ENCODE measurements at regions not wholly inside any gene's neighbourhood (a gene's known extent, or its start where the extent isn't known, plus 50 kb on each side); places are given as distances from the start of the nearest gene placed in this dataset.

DNA sequence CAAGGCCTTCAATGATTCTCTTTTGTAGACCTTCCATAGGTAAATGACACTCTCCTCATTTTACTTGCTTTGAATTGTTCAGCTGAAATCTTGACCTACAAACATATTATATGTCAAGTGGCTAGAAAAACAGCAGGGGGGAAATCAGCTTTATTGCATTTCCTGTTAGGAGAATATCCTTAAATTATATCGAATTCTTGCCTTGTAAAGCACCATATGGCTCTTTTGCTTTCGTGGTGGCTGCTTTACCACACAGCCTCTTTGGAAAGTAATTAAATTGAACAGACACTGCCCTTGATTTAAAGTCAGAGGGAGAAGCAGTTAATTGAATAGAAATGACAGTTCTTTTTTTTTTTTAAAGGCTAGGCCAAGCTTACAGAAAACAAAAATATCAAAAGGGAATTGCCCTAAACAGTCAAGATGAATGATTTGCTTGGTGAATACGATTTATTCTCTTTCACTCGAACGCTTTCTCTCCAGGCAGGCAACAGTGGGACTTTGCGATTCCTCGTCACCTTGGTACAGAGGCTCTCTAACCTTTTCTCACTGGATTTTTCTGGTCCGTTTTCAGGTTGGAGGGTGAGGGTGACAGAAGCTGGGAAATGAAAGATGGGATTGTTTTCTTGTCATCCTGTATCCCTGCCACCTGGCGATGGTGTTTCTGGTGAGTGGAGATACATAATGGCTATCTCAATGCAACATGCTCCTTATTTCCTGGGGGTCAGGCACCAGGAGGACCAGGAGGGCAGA is 126.0 kb downstream of the GATA3 start:
- no peak for FAIRE-seq

DNA sequence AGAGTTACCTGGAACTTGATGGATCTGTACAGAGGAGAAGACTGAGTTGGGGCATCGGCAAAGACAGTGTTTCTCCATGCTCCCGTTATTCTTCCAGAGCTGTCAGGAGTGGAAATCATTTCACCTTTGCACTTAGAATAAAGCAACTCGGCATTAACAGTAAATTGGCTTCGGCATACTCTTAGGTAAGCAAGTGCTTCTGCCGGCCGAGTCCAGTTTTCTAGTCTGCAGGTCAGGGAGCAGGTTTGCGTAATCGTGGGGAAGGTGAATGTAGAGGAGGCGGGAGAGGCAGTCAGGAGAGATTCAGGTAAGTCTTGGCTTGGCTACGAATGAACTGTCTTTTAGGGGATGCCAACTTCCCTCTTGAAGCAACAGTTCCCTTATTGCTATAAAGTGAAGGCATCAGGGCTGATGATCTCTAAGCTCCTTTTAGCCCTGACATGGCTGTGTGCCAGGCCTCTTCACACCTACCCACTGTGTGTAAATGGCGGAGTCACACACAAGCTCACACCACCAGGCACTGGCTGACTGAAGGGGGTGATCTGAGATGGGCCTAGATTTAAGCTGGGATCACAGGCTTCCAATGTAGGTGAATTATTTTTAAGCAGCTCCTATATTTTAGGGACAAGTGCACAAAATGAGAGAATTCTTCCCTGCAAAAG is 127.1 kb downstream of the GATA3 start:
- Histone ChIP-seq H3K4me1 (ENCODE audit: control insufficient read depth, extremely low read depth, insufficient read depth, low read length) (peaks cover 13% of the 10 kb centered on the region), H3K79me2 (ENCODE audit: control insufficient read depth, insufficient read depth, low read length) (no peaks in the 10 kb centered on the region), H3K27ac (ENCODE audit: control insufficient read depth, insufficient read depth, low read length) (no peak overlapping the region), H3K9ac (ENCODE audit: control insufficient read depth, extremely low read depth, insufficient read depth, low read length) (no peak overlapping the region), H3K9me1 (ENCODE audit: control insufficient read depth, extremely low read depth, insufficient read depth, low read length) (no peaks in the 10 kb centered on the region), H3K4me3 (ENCODE audit: control insufficient read depth in 2 of 3, extremely low read depth in 1 of 3, insufficient read depth in 2 of 3, low read depth in 1 of 3, low read length in 3 of 3) (no peak overlapping the region), H3K4me2 (ENCODE audit: control insufficient read depth, extremely low read depth, insufficient read depth, low read depth, low read length) (no peak overlapping the region), H2AFZ (ENCODE audit: control insufficient read depth, low read length) (no peak overlapping the region), H3K36me3 (ENCODE audit: control insufficient read depth in 2 of 2, extremely low read depth in 1 of 2, insufficient read depth in 2 of 2, low read length in 2 of 2) (no peaks in the 10 kb centered on the region), H3K27me3 (ENCODE audit: control insufficient read depth, extremely low read depth, insufficient read depth, low read length) (no peaks in the 10 kb centered on the region), H4K20me1 (ENCODE audit: control insufficient read depth, extremely low read depth, insufficient read depth, low read length) (no peaks in the 10 kb centered on the region), H3K9me3 (ENCODE audit: control insufficient read depth, low read depth, low read length) (no peaks in the 10 kb centered on the region)
- no peak for DNase-seq (ENCODE audit: low read depth, low spot score)
- no peak for FAIRE-seq
- dilution Hi-C loops (cut with MboI; ENCODE audit: extremely low pct_ligation_motif_present, low sequenced_read_pairs) = no loop called here
- TF ChIP-seq EZH2 (IDR thresholded peaks at IDR 0.05; ENCODE audit: low read length) = no peak
- TF ChIP-seq, protein P1, sequence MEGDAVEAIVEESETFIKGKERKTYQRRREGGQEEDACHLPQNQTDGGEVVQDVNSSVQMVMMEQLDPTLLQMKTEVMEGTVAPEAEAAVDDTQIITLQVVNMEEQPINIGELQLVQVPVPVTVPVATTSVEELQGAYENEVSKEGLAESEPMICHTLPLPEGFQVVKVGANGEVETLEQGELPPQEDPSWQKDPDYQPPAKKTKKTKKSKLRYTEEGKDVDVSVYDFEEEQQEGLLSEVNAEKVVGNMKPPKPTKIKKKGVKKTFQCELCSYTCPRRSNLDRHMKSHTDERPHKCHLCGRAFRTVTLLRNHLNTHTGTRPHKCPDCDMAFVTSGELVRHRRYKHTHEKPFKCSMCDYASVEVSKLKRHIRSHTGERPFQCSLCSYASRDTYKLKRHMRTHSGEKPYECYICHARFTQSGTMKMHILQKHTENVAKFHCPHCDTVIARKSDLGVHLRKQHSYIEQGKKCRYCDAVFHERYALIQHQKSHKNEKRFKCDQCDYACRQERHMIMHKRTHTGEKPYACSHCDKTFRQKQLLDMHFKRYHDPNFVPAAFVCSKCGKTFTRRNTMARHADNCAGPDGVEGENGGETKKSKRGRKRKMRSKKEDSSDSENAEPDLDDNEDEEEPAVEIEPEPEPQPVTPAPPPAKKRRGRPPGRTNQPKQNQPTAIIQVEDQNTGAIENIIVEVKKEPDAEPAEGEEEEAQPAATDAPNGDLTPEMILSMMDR (optimal IDR thresholded peaks at IDR 0.05 in 1 of 3, IDR thresholded peaks at IDR 0.05 in 1 of 3, conservative IDR thresholded peaks at IDR 0.05 in 1 of 3; ENCODE audit: extremely low read depth in 1 of 3, insufficient read depth in 2 of 3, low read length in 3 of 3) = no peak

More for the DNA sequence above, 126.0 kb downstream of the GATA3 start:
- Histone ChIP-seq H3K27ac (ENCODE audit: control insufficient read depth, insufficient read depth, low read length) (no peak overlapping the region), H3K36me3 (ENCODE audit: control insufficient read depth in 2 of 2, extremely low read depth in 1 of 2, insufficient read depth in 2 of 2, low read length in 2 of 2) (no peaks in the 10 kb centered on the region), H3K79me2 (ENCODE audit: control insufficient read depth, insufficient read depth, low read length) (no peaks in the 10 kb centered on the region), H3K9me3 (ENCODE audit: control insufficient read depth, low read depth, low read length) (no peaks in the 10 kb centered on the region), H3K27me3 (ENCODE audit: control insufficient read depth, extremely low read depth, insufficient read depth, low read length) (no peaks in the 10 kb centered on the region), H3K4me1 (ENCODE audit: control insufficient read depth, extremely low read depth, insufficient read depth, low read length) (peaks cover 13% of the 10 kb centered on the region), H2AFZ (ENCODE audit: control insufficient read depth, low read length) (no peak overlapping the region), H3K4me3 (ENCODE audit: control insufficient read depth in 2 of 3, extremely low read depth in 1 of 3, insufficient read depth in 2 of 3, low read depth in 1 of 3, low read length in 3 of 3) (no peak overlapping the region), H3K9me1 (ENCODE audit: control insufficient read depth, extremely low read depth, insufficient read depth, low read length) (no peaks in the 10 kb centered on the region), H3K9ac (ENCODE audit: control insufficient read depth, extremely low read depth, insufficient read depth, low read length) (no peak overlapping the region), H4K20me1 (ENCODE audit: control insufficient read depth, extremely low read depth, insufficient read depth, low read length) (no peaks in the 10 kb centered on the region), H3K4me2 (ENCODE audit: control insufficient read depth, extremely low read depth, insufficient read depth, low read depth, low read length) (no peak overlapping the region)
- dilution Hi-C loops (cut with MboI; ENCODE audit: extremely low pct_ligation_motif_present, low sequenced_read_pairs) = no loop called here
- no peak for DNase-seq (ENCODE audit: low read depth, low spot score)
- TF ChIP-seq, protein P1 (optimal IDR thresholded peaks at IDR 0.05 in 1 of 3, IDR thresholded peaks at IDR 0.05 in 1 of 3, conservative IDR thresholded peaks at IDR 0.05 in 1 of 3; ENCODE audit: extremely low read depth in 1 of 3, insufficient read depth in 2 of 3, low read length in 3 of 3) = no peak
- TF ChIP-seq EZH2 (IDR thresholded peaks at IDR 0.05; ENCODE audit: low read length) = no peak
